Left cardiac atrium (tissue), 4 donors: ENCODE measurements at regions not wholly inside any gene's neighbourhood (a gene's known extent, or its start where the extent isn't known, plus 50 kb on each side); places are given as distances from the start of the nearest gene placed in this dataset.
A peak's percentile ranks its signal among the peaks of the same experiment; 100 is the strongest.
"Not testable (repeated sequence)": the region's sequence is repeated elsewhere in the genome, so short reads cannot be mapped to it uniquely, and the experiment has no call there.

Experiments
- ATAC-seq, 2 donors: fragments of 200-7000 bp; cut with Tn5 transposase; one replicate each; pipeline ENCODE4 v1.9.1; 2020; ENCODE audit warnings: mild to moderate bottlenecking in 2 of 2, moderate library complexity in 2 of 2
- DNase-seq: peaks from one replicate; pipeline ENCODE4 v3.0.0-alpha.2; 2020
- intact Hi-C, 2 donors: fragments of 100-400 bp; cut with DNase I; formaldehyde crosslinking; loops; one replicate each; pipeline versions ENCODE4 v1.14.1 to v1.15.1; 2022 to 2023
- donor health status: DM: no; HTN: yes; CAD: no.
- donor health status: DM: no; HTN: yes; CAD: no; lungs with severe emphysema.
- donor health status: DM: yes; HTN: yes; CAD: no.
- donor health status: Dilated cardiomyopathy.

DNA sequence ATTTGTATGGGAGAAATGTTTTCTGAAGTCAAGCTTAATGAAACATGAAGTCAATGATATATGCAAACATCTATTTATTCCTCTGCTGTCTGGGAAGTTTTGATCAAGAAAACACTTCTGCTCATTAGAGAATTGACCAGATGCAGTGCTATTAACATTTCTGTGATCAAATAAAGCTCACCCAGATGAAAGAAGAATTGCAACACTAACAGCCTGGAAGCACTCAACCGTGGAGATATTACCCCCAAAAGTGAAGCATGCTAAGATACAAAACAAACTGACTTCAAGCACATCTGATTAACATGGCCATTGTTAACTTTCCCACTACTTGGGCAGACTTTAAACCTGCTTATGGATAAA lies 73.7 kb upstream of the GUCY1A1 start:
- intact Hi-C loops = no loop called here
- DNase-seq (no peak), ATAC-seq (peak; percentile 23 to 27)

DNA sequence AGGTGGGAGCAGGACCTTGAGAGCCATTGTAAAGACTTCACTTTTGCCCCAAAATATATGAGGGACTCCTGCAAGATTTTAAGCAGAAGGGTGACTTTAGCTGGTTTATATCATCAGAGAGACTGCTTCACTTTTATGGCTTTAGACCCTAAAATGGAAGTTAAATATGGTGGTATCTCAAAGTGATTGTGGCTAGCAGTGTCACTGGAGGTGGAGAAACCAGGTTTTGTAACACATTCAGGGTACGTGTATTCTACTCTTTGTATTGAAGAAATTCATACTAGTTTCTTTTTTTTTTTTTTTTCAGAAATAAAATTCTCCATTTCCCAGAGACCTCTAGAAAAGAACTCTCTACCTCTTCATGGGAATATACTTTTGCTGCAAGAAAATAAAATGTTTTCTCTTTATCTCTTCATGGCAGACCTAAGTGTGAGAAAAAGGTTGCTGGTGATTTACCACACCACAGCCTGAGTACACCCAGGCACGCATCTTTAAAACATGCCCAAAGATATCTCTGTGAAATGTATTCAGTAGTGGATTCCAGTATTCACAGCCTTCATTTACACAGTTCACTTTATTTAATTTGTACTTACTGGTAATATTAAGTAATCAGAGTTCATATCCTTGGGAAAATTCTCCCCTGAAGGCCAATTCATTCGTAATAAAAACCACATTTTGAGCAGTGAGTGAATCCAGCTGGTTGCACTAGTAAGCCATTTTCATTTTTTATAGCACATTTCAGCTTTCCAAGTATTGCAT lies 74.3 kb upstream of the GUCY1A1 start:
- DNase-seq = no peak
- intact Hi-C loops = no loop called here
- peak; percentile 77 to 82 for ATAC-seq

DNA sequence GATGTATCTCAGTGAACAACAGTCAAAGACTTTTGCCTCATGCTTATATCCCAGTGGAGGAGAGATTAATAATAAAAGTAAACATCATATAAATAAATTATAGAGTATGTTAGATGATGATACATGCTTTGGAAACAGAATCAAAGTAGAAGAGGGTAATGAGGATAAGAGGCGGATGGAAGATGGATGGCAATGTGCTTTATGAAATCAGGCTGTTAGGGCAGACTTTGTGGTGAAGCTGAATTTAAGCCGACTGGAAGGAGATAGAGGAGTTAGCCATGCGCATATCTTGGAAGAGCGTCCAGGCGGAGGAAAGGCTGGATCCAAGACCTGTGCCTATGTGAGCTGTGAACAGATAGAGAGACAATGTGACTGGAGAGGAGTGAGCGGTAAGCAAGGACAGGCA lies 74.9 kb upstream of the GUCY1A1 start:
- DNase-seq (no peak), ATAC-seq (peak in 1 of 2 donors; percentile 32)
- intact Hi-C loops = no loop called here

DNA sequence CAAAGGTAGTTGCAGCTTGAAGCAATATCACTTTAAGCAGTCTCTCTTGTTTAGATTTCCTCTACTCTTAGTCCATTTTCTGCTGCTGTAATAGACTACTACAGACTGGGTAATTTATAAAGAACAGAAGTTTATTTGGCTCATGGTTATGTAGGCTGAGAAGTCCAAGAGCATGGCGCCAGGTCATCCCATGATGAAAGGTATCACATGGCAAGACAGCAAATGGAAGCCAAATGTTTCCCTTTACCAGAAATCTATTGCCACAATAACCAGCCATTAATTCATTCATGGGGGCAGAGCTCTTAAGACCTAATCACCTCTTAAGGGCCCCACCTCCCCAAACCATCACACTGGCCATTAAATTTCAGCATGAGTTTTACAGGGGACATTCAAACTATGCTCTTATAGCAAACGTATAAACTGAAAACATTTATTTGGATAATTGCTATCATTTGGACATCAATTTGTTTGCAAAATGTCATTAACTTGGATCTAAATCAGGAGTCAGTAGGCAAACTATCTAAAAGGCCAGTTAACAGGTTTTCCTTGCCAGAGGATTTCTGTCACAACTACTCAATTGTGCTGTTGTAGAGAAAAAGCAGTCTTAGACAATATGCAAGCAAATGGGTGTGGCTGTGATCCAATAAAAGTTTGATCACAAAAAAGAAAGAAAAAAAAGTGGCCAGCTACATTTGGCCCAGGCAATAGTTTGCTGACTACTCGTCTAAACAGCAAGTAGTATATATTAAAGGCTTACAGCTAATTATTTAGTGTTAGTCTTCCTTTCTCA lies 75.7 kb upstream of the GUCY1A1 start:
- intact Hi-C loops = no loop called here
- ATAC-seq (peak in 1 of 2 donors; percentile 40), DNase-seq (peak; percentile 34)

DNA sequence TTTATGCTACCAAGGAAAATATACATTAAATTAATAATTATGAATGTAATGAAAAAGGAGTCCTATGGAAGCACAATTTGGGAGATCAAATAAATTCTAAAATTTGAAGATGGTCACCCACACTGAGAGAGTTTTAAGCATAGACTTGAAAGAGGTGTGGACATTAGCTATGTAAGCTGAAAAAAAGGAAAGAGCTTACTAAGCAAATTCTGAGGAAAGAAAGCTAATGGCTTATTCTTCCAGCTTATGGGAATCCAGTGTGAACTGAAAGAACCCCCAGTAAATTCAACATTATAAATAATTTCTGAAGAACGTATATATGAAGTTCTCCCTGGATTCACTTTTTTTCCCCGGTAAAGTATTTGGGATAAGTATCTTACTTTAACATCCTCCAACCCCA lies 78.2 kb upstream of the GUCY1A1 start:
- ATAC-seq (no peak), DNase-seq (no peak)
- intact Hi-C loops = no loop called here

DNA sequence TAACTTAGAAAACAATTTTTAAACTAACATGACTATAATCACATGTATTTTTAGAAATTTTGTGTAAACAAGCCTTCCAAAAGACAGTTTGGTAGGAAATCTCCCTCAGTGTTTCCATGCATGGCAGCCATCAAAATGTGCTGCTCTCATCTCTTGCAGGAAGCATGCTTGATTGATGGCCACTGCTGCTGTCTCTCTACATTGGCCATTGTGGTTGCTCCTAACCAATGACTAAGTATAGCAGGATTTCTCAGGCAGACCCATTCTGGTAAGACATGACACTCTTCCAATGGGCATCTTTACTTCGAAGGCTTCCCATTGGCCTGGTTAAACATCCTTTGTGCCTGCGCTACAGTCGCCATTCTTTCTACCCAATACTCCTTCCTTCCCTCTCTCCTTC lies 78.9 kb upstream of the GUCY1A1 start:
- intact Hi-C loops = no loop called here
- no peak for DNase-seq
- no peak for ATAC-seq

DNA sequence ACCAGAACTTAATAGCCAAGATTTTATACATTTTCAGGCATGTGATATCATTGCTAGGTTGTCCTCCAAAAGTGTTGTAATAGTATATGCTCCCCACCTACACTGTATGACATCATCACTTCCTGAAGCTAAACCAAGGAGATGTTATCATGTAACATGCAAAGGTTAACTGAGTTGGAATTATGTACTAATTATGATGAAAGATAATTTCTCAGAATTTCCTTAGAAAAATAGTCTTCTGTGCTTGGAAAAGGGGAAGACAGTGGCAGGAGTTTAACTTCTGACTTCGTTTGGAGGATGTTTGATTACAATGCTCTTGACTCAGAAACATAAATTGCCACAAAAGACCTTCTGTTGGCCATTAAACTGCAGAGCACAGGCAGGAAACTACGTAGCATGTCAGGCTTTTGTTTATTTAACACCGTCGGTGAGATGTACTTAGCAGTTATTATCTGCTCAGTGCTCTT lies 83.6 kb upstream of the GUCY1A1 start:
- ATAC-seq = peak in 1 of 2 donors; percentile 67
- intact Hi-C loops = no loop called here
- DNase-seq = no peak

DNA sequence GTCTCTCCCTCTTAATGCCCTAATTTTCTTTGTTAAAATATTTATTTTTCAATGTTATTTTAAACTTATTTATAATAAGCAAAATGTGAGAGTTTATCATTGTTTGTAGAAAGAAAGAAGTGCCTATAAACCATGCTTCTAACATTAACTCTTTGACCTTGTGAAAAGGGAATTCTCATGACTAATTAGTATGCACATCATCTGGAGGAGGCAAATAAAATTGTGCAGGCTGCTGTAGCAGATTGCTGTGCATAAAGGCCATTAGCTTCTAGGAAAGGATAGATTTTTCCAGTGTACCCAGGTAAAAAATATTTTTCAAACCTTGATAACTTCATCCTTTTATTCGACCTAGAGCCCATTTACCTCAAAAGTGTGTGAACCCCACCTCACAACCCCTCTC lies 84.6 kb upstream of the GUCY1A1 start:
- intact Hi-C loops = no loop called here
- ATAC-seq = no peak

DNA sequence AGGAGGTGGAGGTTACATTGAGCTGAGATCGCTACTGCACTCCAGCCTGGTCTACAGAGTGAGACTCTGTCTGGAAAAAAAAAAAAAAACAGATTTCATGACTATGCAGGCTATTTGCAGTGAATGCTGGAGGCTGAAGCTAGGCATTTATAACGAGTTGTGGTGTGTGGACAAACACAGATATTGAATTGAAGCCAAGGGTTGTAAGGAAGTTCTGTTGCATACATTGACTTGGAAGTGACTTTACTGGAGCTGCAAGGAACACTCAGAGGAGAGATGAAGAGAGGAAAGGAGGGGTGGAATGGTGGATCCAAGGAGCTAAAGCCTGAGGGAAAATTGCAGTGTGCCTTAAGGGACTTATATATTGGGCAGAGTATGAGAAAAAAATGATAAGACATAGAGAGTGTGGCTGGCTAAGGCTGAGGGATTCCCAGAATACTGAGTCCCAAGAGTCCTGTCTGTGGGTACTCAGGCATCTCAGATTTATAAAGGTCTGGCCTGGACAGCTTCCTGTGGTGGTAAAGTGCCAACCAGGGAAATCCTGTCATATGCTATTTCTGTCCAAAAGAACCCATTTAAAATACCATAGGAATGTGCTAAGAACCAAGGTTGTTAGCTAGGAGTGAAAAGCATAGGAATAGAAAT lies 87.8 kb upstream of the GUCY1A1 start:
- DNase-seq (no peak), ATAC-seq (peak; percentile 53 to 59)
- intact Hi-C loops = no loop called here

More for the DNA sequence above, 84.6 kb upstream of the GUCY1A1 start:
- no peak for DNase-seq

DNA sequence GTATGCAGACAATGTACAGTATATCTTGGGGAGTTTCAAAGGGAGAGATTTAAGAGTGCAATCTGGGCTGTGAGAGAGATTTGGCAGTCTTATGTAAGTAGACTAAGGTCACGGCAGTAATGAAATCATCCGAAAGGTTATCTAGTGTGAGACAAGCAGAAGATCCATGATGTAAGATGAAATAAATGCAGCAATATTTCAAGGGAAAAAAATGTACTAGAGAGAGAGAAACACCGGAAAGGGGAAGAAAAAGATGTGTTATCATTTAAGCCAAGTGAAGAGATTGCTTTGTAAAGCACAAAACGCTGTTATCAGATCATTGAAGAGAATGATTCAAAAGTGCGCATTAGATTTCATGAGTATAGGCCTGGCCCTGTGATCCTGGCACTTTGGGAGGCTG lies 88.4 kb upstream of the GUCY1A1 start:
- ATAC-seq = peak in 1 of 2 donors; percentile 82

DNA sequence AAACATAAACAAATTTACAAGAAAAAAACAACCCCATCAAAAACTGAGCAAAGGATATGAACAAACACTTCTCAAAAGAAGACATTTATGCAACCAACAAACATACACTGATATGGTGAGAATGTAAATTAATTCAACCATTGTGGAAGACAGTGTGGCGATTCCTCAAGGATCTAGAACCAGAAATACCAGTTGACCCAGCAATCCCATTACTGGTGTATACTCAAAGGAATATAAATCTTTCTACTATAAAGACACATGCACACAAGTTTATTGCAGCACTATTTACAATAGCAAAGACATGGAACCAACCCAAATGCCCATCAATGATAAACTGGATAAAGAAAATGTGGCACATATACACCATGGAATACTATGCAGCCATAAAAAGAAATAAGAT lies 92.3 kb upstream of the GUCY1A1 start:
- intact Hi-C loops, DNase-seq, ATAC-seq: not testable (repeated sequence)

More for the DNA sequence above, 88.4 kb upstream of the GUCY1A1 start:
- intact Hi-C loops = no loop called here
- DNase-seq = no peak

DNA sequence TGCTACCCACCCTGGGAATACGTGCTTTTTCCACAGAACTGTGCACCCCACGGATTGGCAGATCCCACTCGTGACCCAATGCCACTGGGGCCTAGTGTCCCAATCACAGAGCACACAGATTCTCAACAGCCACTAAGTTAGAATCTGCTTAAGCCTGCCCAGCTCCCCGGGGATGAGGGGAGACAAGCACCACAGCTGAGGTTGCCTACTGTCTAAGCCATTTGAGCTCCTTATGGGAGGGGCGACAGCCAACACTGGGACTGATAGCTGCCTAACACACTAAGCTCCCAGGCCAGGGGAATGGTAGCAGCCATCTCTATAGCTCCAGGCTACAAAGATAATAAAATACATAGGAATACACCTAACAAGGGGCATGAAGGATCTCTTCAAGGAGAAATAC lies 93.5 kb upstream of the GUCY1A1 start:
- DNase-seq (no peak), ATAC-seq (no peak)
- intact Hi-C loops = no loop called here

DNA sequence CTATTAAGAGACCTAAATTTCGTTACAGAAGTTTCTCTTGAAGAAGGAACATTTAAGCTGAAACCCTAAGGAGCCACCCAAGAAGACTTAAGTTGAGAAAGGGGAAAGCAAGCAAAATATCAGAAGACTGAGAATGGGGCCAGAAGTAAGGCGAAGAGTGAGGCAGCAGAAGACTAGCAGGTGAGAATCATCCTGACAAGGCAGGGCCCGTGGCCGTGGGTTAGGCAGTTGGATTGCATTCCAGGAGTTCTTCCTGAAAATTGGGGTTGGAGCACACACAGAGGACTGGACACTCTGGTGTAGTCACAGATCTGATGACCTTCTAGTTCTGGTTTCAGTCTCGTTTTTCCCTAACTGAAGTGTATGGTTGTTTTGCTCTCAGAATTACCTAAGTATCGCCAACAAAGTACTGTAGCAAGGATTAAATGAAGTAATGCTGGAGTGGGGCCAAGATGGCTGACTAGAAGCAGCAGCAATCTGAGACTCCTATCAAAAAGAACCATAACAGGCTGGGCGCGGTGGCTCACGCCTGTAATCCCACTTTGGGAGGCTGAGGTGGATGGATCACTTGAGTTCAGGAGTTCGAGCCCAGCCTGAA lies 94.4 kb upstream of the GUCY1A1 start:
- no peak for ATAC-seq
- intact Hi-C loops = no loop called here
- DNase-seq = no peak

DNA sequence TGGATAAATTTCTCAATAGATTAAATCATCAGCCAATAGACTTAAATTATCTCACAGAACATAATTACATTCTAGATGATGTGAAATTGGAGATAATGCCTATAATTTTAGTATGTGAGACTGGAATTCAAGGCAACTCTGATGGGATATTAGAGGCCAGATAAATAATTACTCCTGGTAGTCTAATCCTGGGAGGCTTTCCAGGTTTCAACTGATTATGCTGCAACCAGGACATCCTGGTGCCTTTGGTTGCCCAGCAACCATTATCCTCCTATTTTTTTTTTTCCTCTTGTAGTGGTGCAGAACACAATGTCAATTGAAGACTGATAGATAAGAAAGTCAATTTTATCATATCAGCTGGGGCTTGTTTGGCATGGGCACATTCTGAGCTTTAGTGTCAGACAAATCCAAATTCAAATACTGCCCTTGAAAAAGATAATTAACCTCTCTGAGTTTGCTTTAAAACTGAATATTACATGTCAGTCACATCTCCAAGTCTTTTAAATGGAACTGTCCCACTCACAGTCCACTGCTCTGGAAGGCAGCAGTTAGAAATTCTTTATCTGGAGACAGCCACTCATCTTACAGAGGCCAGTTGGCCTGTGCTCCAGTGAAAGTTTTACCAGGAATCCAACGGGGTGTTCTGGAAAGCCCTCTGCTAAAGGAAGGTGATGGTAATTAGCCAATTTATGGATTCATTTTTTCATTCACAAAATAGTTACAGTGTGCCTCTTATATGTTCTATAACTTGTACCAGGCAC lies 95.3 kb upstream of the GUCY1A1 start:
- intact Hi-C loops = no loop called here
- DNase-seq (no peak), ATAC-seq (peak; percentile 57 to 63)

DNA sequence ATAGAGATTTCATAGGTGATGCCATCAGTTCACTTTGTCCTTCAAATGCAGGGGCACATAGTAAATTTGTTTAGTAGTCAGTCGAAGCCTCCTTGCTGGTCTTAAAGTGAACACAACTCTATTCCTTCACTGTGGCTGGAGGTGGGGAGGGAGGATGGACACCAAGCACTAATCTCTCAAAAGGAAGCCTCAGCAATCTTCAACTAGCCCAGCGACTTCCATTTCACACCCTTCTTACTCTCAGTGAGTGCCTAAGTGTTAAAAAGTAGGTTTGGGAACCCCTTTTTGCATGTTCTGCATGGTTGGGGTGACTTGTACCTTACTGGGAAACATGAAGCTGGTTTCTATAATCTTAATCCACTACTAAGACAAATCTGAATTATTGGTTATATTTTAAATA lies 96.0 kb upstream of the GUCY1A1 start:
- DNase-seq = no peak
- intact Hi-C loops = no loop called here
- no peak for ATAC-seq

DNA sequence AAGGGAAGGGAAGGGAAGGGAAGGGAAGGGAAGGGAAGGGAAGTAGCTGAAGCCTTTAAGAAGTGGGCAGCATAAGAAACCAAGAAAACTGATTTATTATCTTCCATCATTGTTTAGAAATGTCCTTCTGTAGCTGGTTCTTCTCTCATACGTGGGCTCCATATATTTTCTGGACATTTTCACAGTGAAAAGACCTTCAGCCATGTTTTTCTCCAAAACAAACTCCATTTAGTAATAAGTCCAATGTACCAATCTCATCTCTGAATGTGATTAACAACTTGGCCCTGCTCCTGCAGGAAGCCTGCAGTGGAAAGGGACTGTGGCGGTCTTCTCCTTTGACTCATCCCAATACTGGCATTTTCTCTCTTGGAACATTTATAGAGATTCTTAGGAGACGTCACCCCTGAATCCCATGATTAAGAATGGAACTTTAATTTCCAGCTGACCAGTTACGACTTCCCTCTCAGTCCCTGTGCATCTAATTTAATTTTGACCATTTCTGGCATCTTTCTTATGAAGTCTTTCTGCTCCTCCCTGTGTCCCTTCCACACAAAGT lies 96.6 kb upstream of the GUCY1A1 start:
- no peak for DNase-seq
- intact Hi-C loops = no loop called here
- no peak for ATAC-seq

DNA sequence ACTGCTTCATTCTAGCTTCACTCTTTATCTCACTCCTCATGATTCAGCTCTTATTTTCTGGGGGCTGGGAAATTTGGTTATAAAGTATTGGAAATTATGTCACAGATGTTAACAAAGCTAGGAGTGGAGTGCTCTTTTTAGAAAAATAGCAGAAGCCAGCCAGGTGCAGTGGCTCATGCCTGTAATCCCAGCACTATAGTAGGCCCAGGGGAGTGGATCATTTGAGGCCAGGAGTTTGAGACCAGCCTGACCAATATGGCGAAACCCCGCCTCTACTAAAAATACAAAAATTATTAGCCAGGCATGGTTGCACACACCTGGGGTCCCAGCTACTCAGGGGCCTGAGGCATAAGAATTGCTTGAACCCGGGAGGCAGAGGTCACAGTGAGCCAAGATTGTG lies 97.2 kb upstream of the GUCY1A1 start:
- no peak for DNase-seq
- no peak for ATAC-seq
- intact Hi-C loops = no loop called here

DNA sequence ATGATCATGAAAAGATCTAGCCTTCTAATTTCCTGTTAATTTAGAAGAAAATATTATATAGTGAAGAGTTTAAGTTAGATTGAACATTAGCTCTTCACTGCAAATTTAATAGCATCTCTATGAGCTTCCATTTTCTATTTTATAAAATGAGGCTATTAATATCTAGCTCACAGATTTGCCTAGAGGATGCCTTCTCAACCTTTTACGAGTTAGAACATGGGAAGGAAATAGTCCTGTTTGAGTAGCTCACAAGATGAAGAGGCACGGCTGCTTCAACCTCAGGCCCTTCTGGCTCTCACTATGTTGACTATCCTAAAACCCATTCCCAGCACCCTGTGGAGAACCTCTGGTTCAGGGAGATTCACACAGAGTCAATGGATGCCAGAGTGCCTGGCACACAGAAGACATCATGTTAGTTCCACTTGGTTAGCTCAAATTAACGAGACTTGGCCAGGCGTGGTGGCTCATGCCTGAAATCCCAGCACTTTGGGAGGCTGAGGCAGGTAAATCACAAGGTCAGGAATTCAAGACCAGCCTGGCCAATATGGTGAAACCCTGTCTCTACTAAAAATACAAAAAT lies 97.9 kb upstream of the GUCY1A1 start:
- intact Hi-C loops = no loop called here
- DNase-seq = no peak
- ATAC-seq = no peak
